Tongue (tissue), 1 donor: ENCODE measurements at regions not wholly inside any gene's neighbourhood (a gene's known extent, or its start where the extent isn't known, plus 50 kb on each side); places are given as distances from the start of the nearest gene placed in this dataset.

Experiments used
- DNase-seq: peaks from one replicate; pipeline ENCODE4 v3.0.0-alpha.2; 2015

- no peak for DNase-seq
Measured at GRCh38 chr1:201689647-201690046, 139.3 kb upstream of the IPO9 start.

DNA sequence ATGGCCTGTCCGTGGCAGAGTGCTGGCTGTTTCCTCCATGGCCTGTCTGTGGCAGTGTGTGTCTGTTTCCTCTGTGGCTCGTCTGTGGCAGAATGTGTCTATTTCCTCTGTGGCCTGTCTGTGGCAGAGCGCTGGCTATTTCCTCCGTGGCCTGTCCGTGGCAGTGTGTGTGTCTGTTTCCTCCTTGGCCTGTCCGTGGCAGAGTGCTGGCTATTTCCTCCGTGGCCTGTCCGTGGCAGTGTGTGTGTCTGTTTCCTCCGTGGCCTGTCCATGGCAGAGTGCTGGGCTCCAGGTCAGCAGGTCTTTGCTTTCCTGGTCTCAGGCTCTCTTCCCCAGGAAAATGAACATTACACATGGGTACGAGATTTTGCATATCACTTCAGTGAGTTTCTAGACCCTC is 138.4 kb upstream of the IPO9 start:
- DNase-seq = no peak

GRCh38 chr1:201691716-201692554 is 137.0 kb upstream of the IPO9 start:
- DNase-seq = no peak

DNA sequence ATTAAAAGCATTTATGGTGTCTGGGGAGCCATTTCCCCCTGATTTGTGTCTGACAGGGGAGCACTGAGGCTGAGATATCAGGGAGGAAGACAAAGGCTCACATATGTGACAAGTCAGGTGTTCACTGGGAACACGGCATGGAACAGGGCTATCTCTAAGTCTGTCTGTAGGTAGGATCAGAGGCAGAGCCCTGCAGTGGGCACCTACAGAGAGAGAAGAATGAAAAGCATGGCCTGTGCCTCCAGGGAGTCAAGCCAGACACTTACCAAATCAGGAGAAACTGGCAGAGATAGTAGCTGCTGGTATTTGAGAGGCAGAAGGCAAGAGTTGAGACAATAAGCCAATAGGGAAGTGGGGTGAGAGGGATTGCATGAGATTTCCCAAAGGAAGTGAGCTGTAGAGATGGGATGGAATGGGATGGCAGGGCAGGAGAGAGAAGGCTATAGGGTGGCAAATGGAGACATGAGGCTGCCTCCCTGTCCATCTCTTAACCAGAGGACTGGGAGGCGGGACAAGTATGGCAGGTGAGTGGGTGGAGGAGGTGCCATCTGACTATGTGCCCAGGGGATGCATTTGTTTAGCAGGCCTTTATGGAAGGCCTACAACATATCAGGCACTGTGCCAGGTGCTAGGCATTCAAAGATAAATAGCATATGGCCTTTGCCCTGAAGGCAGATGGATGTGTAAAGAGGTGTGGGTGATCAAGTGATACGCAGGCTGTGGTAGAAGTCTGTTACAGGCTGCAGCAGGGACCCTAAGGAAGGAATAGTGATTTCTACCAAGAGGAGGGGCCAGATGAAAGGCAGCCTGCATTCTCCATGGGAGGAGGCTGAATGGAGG is 136.2 kb upstream of the IPO9 start:
- no peak for DNase-seq

DNA sequence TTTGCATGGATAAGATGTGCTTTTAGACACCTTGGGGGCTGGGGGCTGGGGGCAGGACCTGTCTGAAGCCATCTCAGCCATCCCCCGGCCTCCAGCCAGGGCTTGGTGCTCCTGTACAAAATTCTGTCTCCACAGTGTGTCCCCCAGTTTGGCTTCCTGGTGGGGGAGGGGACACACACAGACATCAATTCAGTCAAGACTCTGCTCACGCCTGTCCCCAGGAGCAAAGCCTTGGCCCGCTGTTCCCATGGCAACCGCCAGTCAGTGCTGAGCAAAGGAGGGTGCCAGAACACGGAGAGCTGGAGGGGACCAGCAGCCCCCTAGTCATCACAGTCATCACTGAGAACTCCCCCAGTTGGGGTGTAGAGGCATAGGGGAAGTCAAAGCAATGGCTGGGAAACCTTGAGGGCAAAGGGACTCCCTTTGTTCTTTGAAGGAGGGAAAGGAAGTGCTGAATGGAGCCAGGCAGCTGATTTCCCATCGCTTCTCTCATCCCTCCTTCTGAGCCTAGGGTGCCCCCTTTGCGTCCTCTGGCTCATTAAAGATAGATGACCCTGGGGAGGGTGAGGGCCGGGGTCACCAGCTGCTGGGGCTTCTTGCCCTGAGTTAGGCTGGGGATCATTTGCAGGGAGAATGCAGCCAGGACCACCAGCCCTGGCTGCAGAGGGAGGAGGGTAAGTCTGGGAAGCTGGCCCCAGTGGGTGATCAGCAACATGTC is 134.9 kb upstream of the IPO9 start:
- DNase-seq = no peak

GRCh38 chr1:201694608-201695335 is 134.2 kb upstream of the IPO9 start:
- no peak for DNase-seq

DNA sequence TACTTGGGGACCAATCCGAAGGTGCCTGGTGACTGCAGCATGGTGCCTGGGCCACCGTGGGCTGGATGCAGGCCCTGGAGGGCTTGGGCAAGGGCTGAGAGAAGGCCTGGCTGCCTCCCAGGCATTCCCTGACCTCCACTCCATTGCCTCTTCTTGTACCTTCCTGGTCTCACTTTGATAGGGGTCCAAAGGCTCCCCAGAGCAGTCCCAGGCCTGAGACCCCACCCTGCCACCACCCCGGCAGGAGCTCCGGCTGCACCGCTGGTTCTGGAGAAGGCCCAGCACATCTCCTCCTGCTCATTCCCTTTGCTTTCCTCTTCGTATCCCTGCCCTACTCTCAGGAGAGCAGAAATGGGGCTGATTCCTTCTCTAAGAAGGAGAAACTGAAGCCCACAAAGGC is 133.3 kb upstream of the IPO9 start:
- DNase-seq = no peak

GRCh38 chr1:201696217-201696761 is 132.7 kb upstream of the IPO9 start:
- peak; percentile 91 for DNase-seq

GRCh38 chr1:201697174-201697573 is 131.8 kb upstream of the IPO9 start:
- no peak for DNase-seq

DNA sequence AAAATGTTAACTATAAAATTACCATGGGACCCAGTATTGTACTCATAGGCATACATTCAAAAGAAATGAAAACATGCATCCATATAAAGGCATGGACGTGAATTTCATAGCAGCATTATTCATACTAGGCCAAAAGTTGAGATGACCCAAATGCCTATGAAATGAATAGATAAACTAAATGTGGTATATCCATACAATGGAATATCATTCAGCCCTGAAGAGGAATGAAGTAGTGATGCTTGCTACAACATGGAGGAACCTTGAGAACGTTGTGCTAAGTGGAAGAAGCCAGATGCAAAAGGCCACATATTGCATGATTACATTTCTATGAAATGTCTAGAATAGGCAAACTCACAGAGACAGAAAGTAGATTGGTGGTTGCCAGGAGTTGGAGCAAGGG is 127.1 kb upstream of the IPO9 start:
- no peak for DNase-seq

- peak; percentile 79 for DNase-seq
Measured at GRCh38 chr1:201702936-201703335, 126.0 kb upstream of the IPO9 start.

GRCh38 chr1:201703621-201704438 is 125.1 kb upstream of the IPO9 start:
- DNase-seq = peak; percentile 92

- DNase-seq = no peak
Measured at GRCh38 chr1:201704439-201704792, 124.5 kb upstream of the IPO9 start.

- no peak for DNase-seq
Measured at GRCh38 chr1:201705389-201705788, 123.6 kb upstream of the IPO9 start.

DNA sequence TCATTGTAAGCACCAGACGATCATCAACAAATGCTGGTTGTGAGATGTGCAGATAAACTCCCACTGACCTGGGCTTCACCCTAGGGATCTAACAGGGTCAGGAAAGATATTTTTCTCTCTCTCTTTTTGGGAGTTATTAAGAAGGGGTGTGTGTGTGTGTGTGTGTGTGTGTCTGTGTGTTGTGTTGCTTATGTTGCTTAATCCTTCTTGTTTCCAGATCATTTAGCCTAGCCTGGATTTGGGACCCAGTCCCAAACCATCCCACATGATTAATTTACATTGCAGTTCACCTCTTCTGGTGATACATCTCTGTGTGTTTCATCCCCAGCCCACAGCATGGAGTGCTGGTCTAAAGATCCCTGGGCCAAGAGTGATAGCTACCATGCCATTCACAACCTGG is 122.8 kb upstream of the IPO9 start:
- DNase-seq = no peak

DNA sequence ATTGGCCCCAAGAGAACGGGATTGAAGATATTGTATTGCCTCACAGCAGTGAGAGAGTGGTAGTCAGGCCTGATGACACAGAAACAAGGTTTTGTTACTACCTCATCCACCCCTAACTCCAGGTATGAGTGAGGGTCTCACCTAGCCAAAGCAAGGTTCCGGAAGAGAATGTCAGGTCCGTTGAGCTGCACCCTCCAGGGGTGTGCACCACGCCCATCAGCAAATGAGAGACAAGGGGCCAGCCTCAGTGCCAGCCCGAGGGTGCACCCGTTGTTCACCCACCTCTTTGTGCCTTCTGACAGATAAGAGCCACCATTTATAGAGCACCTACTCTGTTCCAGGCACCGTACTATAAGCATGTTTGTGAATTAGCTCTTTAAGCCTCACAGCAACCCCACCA is 121.9 kb upstream of the IPO9 start:
- no peak for DNase-seq

- DNase-seq = no peak
Measured at GRCh38 chr1:201707656-201708055, 121.3 kb upstream of the IPO9 start.

- peak; percentile 62 for DNase-seq
Measured at GRCh38 chr1:201708085-201708512, 120.9 kb upstream of the IPO9 start.

DNA sequence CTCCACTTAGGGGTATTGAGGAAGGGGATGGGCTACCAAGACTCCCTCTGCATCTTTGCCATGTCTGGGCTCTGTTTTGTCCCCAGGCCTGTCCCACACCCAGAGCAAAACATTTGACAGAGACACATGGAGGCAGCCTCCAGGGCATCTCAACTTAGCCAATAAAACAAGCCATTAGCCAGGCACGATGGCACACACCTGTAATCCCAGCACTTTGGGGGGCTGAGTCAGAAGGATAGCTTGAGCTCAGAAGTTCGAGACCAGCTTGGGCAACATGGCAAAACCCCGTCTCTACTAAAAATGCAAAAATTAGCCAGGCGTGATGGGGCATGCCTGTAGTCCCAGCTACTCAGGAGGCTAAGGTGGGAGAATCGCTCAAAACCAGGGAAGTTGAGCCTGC is 120.3 kb upstream of the IPO9 start:
- no peak for DNase-seq

GRCh38 chr1:201709564-201710295 is 119.2 kb upstream of the IPO9 start:
- DNase-seq = peak; percentile 76
